CD4-positive, alpha-beta T cell treated with Interferon gamma for 1 hour (primary cell): ENCODE measurements at regions not wholly inside any gene's neighbourhood (a gene's known extent, or its start where the extent isn't known, plus 50 kb on each side); places are given as distances from the start of the nearest gene placed in this dataset.
"Not testable (repeated sequence)": the region's sequence is repeated elsewhere in the genome, so short reads cannot be mapped to it uniquely, and the experiment has no call there.

Experiments used
- DNase-seq: peaks from one replicate; pipeline ENCODE4 v3.0.0-alpha.2; 2020

GRCh38 chr17:30625380-30625779, 148.2 kb downstream of the GOSR1 start:
- not testable (repeated sequence) for DNase-seq

GRCh38 chr17:30624180-30624579, 147.0 kb downstream of the GOSR1 start:
- not testable (repeated sequence) for DNase-seq

GRCh38 chr17:30609682-30610081, 132.5 kb downstream of the GOSR1 start:
- not testable (repeated sequence) for DNase-seq

GRCh38 chr17:30605523-30605922, 128.3 kb downstream of the GOSR1 start:
- no peak for DNase-seq

GRCh38 chr17:30605027-30605426, 127.8 kb downstream of the GOSR1 start:
- DNase-seq = no peak

GRCh38 chr17:30602396-30602795, 125.2 kb downstream of the GOSR1 start:
- DNase-seq = not testable (repeated sequence)

- not testable (repeated sequence) for DNase-seq
Observed at GRCh38 chr17:30601984-30602383, 124.8 kb downstream of the GOSR1 start.

- DNase-seq = no peak
Observed at GRCh38 chr17:30600830-30601494, 123.8 kb downstream of the GOSR1 start.

- peak; percentile 56 for DNase-seq
Observed at GRCh38 chr17:30600060-30600829, 123.0 kb downstream of the GOSR1 start.

GRCh38 chr17:30599428-30600059, 122.3 kb downstream of the GOSR1 start:
- DNase-seq = no peak

GRCh38 chr17:30597776-30598288, 120.6 kb downstream of the GOSR1 start:
- DNase-seq = no peak

- not testable (repeated sequence) for DNase-seq
Observed at GRCh38 chr17:30596948-30597775, 120.0 kb downstream of the GOSR1 start.

GRCh38 chr17:30594953-30595371, 117.8 kb downstream of the GOSR1 start:
- DNase-seq = not testable (repeated sequence)

- DNase-seq = no peak
Observed at GRCh38 chr17:30594223-30594952, 117.2 kb downstream of the GOSR1 start.

GRCh38 chr17:30590081-30590733, 113.0 kb downstream of the GOSR1 start:
- DNase-seq = no peak

- no peak for DNase-seq
Observed at GRCh38 chr17:30589431-30589830, 112.2 kb downstream of the GOSR1 start.

GRCh38 chr17:30588798-30589247, 111.6 kb downstream of the GOSR1 start:
- DNase-seq = no peak

GRCh38 chr17:30586818-30587595, 109.8 kb downstream of the GOSR1 start:
- DNase-seq = no peak

GRCh38 chr17:30584810-30585209, 107.6 kb downstream of the GOSR1 start:
- DNase-seq = no peak

GRCh38 chr17:30580916-30581315, 103.7 kb downstream of the GOSR1 start:
- DNase-seq = no peak
